ENCODE measurements at regions not wholly inside any gene's neighbourhood (a gene's known extent, or its start where the extent isn't known, plus 50 kb on each side); places are given as distances from the start of the nearest gene placed in this dataset.

DNA sequence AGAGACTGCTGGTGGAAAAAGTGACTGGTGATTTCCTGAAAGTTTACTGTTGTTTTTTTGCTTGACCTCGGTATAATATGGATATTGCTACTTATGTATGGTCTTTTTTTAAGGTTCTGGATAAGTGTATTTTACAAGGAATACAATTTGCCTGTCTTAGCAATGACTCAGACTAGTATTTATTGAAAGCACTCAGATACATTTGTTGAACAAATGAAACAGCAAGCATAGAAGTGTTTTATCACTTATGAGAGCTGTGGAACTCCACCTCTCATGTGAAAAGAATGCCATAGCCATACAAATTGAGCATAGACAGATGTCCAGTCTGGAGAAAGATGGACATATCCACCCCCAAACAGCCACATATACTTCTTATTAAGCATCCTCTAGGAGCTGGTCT lies 340.4 kb upstream of the FBXO33 start:
- DNase-seq (ENCODE audit: extremely low read depth, insufficient read length) = no peak
- H3K27me3 ChIP-seq (replicated peaks; ENCODE audit: control insufficient read depth, insufficient read depth, low read length) = no peaks in the 10 kb centered on the region
- H3K4me3 ChIP-seq (replicated peaks; ENCODE audit: low read depth, low read length) = no peak overlapping the region
- TF ChIP-seq, protein P1, sequence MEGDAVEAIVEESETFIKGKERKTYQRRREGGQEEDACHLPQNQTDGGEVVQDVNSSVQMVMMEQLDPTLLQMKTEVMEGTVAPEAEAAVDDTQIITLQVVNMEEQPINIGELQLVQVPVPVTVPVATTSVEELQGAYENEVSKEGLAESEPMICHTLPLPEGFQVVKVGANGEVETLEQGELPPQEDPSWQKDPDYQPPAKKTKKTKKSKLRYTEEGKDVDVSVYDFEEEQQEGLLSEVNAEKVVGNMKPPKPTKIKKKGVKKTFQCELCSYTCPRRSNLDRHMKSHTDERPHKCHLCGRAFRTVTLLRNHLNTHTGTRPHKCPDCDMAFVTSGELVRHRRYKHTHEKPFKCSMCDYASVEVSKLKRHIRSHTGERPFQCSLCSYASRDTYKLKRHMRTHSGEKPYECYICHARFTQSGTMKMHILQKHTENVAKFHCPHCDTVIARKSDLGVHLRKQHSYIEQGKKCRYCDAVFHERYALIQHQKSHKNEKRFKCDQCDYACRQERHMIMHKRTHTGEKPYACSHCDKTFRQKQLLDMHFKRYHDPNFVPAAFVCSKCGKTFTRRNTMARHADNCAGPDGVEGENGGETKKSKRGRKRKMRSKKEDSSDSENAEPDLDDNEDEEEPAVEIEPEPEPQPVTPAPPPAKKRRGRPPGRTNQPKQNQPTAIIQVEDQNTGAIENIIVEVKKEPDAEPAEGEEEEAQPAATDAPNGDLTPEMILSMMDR (IDR thresholded peaks at IDR 0.05; ENCODE audit: insufficient read depth, low read length, poor library complexity, severe bottlenecking) = no peak
- no peaks in the 10 kb centered on the region for H3K36me3 ChIP-seq (ENCODE audit: control insufficient read depth, insufficient read depth, low read length)

DNA sequence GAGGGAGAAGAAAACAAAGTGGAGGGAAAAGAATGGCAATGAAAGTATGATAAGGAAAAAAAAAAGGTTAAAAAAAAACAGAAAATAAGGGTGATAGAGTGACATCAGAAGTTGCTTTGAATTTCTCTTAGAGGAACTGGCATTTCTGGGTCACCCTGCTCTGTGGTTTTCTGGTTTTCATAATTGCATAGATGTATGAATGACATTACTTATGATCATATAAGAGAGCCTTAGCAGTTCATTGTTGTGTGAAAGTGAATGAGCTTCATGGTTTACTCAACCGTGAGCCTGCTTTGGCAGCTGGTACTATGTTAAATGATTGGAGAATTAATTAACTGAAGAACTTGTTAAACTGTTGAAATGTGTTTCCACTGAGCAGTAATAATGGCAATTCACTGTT lies 336.4 kb upstream of the FBXO33 start:
- Histone ChIP-seq H3K36me3 (ENCODE audit: control insufficient read depth, insufficient read depth, low read length) (no peaks in the 10 kb centered on the region), H3K27me3 (replicated peaks; ENCODE audit: control insufficient read depth, insufficient read depth, low read length) (no peaks in the 10 kb centered on the region), H3K4me3 (replicated peaks; ENCODE audit: low read depth, low read length) (no peak overlapping the region)
- TF ChIP-seq, protein P1 (IDR thresholded peaks at IDR 0.05; ENCODE audit: insufficient read depth, low read length, poor library complexity, severe bottlenecking) = no peak
- DNase-seq (ENCODE audit: extremely low read depth, insufficient read length) = peak; percentile 51

DNA sequence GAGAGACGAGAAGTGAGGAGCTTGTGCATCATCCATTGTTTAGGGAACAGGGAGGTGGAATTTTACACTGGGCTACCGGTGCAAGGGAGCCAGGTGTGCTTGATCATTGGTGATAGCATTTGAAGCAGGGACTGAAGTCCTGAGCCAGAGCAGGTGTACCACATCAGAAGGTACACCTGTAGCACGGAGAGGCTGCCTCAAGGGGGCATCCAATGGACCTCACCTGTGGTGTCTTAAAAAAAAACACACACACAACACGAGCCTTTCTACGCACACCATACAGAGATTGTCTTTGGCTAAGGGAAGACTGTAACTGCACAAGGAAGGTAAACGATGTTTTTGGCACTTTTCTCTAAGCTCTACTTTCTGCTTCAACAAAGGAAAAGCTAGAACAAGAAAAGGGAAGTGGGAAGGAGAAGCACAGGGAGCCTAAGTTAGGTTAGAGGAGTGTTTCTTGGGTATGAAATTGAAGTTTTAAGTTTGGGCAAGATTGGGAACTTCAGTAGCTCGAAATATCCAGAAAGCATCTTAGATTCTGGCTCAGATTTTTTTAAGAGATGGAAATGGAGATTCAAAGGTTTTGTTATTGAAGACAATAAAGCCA lies 334.3 kb upstream of the FBXO33 start:
- Histone ChIP-seq H3K27me3 (replicated peaks; ENCODE audit: control insufficient read depth, insufficient read depth, low read length) (no peaks in the 10 kb centered on the region), H3K36me3 (ENCODE audit: control insufficient read depth, insufficient read depth, low read length) (no peaks in the 10 kb centered on the region), H3K4me3 (replicated peaks; ENCODE audit: low read depth, low read length) (no peak overlapping the region)
- no peak for DNase-seq (ENCODE audit: extremely low read depth, insufficient read length)
- TF ChIP-seq, protein P1 (IDR thresholded peaks at IDR 0.05; ENCODE audit: insufficient read depth, low read length, poor library complexity, severe bottlenecking) = no peak

DNA sequence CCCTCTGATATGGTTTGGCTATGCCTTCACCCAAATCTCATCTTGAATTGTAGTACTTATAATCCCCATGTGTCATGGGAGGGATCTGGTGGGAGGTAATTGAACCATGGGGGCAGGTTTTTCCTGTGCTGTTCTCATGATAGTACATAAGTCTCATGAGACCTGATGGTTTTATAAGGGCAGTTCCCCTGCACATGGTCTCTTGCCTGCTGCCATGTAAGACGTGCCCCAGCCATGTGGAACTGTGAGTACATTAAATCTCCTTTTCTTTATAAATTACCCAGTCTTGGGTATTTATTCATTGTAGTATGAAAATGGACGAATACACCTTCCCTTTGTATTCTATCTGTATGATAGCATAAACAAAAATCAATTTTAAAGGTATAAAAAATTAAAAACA lies 333.4 kb upstream of the FBXO33 start:
- H3K36me3 ChIP-seq (ENCODE audit: control insufficient read depth, insufficient read depth, low read length) = no peaks in the 10 kb centered on the region
- no peaks in the 10 kb centered on the region for H3K27me3 ChIP-seq (replicated peaks; ENCODE audit: control insufficient read depth, insufficient read depth, low read length)
- no peak overlapping the region for H3K4me3 ChIP-seq (replicated peaks; ENCODE audit: low read depth, low read length)
- DNase-seq (ENCODE audit: extremely low read depth, insufficient read length) = no peak
- TF ChIP-seq, protein P1 (IDR thresholded peaks at IDR 0.05; ENCODE audit: insufficient read depth, low read length, poor library complexity, severe bottlenecking) = no peak

DNA sequence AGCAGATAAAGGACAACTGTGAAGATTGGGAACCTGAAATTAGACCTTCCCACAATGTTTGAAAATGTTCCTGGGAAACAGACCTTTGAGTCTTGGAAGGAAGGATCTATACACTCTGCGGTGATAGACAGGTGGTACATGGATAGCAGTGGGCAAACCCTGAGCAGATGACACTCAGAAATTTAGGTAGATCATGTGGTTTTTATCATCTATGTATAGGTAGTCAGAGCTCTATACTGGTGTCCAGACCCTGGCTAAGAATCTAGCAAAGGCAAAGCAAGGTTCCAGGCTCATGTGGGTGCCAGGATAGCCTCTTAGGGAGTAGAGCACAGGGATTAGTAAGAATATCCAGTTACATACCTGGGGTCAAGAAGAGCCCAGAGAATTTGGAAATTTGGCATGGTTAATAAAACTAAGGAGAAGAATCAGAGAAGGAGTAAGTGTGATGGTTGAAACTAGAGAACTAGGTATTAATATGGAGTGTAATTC lies 331.2 kb upstream of the FBXO33 start:
- Histone ChIP-seq H3K27me3 (replicated peaks; ENCODE audit: control insufficient read depth, insufficient read depth, low read length) (no peaks in the 10 kb centered on the region), H3K36me3 (ENCODE audit: control insufficient read depth, insufficient read depth, low read length) (no peaks in the 10 kb centered on the region), H3K4me3 (replicated peaks; ENCODE audit: low read depth, low read length) (no peak overlapping the region)
- TF ChIP-seq, protein P1 (IDR thresholded peaks at IDR 0.05; ENCODE audit: insufficient read depth, low read length, poor library complexity, severe bottlenecking) = no peak
- peak; percentile 19 for DNase-seq (ENCODE audit: extremely low read depth, insufficient read length)

All from GM06990 (cell line).